Endothelial cell (in vitro differentiated cells): ENCODE measurements at regions not wholly inside any gene's neighbourhood (a gene's known extent, or its start where the extent isn't known, plus 50 kb on each side); places are given as distances from the start of the nearest gene placed in this dataset.

Experiments
- DNase-seq: peaks from one replicate; pipeline ENCODE4 v3.0.0; 2021; ENCODE audit warnings: low spot score
- H3K27ac Mint-ChIP-seq: one replicate; pipeline ENCODE4 v1.8.0; 2021; ENCODE audit warnings: mixed read lengths, inconsistent platforms; ENCODE audit not compliant: unreplicated experiment
- H3K27me3 Mint-ChIP-seq: one replicate; pipeline ENCODE4 v1.8.0; 2021; ENCODE audit warnings: mild to moderate bottlenecking, moderate library complexity, mixed read lengths, inconsistent platforms; ENCODE audit not compliant: unreplicated experiment
- H3K36me3 Mint-ChIP-seq: one replicate; pipeline ENCODE4 v1.8.0; 2021; ENCODE audit warnings: mild to moderate bottlenecking, low read depth, mixed read lengths, inconsistent platforms; ENCODE audit not compliant: unreplicated experiment
- H3K4me1 Mint-ChIP-seq: one replicate; pipeline ENCODE4 v1.8.0; 2021; ENCODE audit warnings: mild to moderate bottlenecking, mixed read lengths, inconsistent platforms; ENCODE audit not compliant: unreplicated experiment
- H3K4me3 Mint-ChIP-seq: one replicate; pipeline ENCODE4 v1.8.0; 2021; ENCODE audit warnings: mild to moderate bottlenecking, mixed read lengths, inconsistent platforms; ENCODE audit not compliant: unreplicated experiment
- H3K9me3 Mint-ChIP-seq: one replicate; pipeline ENCODE4 v1.8.0; 2021; ENCODE audit warnings: mixed read lengths, inconsistent platforms; ENCODE audit not compliant: unreplicated experiment
- TF ChIP-seq, protein P1 (sequence below): fragments of 200-600 bp; sonication (generic); IDR thresholded peaks from one replicate; pipeline ENCODE4 v1.5.0; 2021; ENCODE audit warnings: antibody characterized with exemption; ENCODE audit not compliant: unreplicated experiment

DNA sequence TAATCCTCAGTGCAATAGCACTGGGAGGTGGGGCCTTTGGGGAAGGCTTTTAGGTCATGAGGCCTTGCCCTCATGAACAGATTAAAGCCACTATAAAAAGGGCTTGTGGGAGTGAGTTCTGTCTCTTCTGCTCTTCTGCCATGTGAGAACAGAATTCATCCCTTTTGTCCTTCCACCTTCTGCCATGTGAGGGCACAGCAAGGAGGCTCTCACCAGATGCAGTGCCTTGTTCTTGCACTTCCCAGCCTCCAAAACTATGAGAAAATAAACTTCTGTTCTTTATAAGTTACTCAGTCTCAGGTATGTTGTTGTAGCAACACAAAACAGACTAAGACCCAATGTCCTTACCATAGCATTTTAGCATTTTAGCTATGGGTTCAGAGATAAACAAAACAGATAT lies 81.7 kb upstream of the CPLX2 start:
- no peak overlapping the region for H3K27ac Mint-ChIP-seq
- DNase-seq, result no peak
- H3K9me3 Mint-ChIP-seq, result no peaks in the 10 kb centered on the region
- no peak overlapping the region for H3K4me3 Mint-ChIP-seq
- TF ChIP-seq, protein P1, sequence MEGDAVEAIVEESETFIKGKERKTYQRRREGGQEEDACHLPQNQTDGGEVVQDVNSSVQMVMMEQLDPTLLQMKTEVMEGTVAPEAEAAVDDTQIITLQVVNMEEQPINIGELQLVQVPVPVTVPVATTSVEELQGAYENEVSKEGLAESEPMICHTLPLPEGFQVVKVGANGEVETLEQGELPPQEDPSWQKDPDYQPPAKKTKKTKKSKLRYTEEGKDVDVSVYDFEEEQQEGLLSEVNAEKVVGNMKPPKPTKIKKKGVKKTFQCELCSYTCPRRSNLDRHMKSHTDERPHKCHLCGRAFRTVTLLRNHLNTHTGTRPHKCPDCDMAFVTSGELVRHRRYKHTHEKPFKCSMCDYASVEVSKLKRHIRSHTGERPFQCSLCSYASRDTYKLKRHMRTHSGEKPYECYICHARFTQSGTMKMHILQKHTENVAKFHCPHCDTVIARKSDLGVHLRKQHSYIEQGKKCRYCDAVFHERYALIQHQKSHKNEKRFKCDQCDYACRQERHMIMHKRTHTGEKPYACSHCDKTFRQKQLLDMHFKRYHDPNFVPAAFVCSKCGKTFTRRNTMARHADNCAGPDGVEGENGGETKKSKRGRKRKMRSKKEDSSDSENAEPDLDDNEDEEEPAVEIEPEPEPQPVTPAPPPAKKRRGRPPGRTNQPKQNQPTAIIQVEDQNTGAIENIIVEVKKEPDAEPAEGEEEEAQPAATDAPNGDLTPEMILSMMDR, result no peak
- H3K36me3 Mint-ChIP-seq, result no peaks in the 10 kb centered on the region
- no peaks in the 10 kb centered on the region for H3K4me1 Mint-ChIP-seq
- no peaks in the 10 kb centered on the region for H3K27me3 Mint-ChIP-seq

DNA sequence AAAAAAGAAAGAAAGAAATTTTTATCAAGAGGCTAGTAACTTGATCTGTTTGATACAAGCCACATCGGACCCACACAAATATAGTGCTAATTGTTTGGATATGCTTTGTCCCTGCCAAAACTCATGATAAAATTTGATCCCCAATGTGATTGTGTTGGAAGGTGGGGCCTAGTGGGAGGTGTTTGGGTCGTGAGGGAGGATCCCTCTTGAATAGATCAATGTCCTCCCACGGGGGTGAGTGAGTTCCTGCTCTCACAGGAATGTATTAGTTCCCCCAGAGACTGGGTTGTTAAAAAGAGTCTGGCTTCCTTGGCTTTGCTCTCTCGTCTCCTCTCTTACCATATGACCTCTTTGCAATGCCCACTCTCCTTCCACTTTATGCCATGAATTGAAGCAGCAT lies 80.6 kb upstream of the CPLX2 start:
- no peak for DNase-seq
- no peak overlapping the region for H3K4me3 Mint-ChIP-seq
- H3K27me3 Mint-ChIP-seq, result peaks cover 1% of the 10 kb centered on the region
- no peak overlapping the region for H3K27ac Mint-ChIP-seq
- TF ChIP-seq, protein P1, result no peak
- no peaks in the 10 kb centered on the region for H3K9me3 Mint-ChIP-seq
- H3K36me3 Mint-ChIP-seq, result no peaks in the 10 kb centered on the region
- H3K4me1 Mint-ChIP-seq, result no peaks in the 10 kb centered on the region

DNA sequence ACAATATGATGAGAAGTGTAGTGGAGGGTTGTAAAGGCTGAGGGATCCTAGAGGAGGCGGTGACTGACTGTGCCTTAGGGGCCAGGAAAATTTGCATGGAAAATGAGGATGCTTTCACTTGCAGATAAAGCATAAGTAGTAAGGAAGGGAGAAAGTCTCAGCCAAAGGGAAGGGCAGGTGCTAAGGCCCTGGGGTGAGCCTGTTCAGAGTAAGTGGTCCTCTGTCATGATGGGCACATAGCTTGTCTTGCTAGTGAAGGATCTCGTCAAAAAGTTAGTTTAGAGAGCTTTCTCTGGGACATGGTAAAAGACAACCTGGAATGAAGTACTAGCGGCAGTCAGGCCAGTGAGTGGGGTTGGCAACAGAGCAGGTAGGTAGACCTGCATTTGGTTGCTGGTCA lies 75.4 kb upstream of the CPLX2 start:
- H3K4me3 Mint-ChIP-seq, result peak overlapping the region; percentile 63
- TF ChIP-seq, protein P1, result no peak
- peaks cover 8% of the 10 kb centered on the region for H3K4me1 Mint-ChIP-seq
- H3K27me3 Mint-ChIP-seq, result peaks cover 7% of the 10 kb centered on the region
- no peak for DNase-seq
- H3K36me3 Mint-ChIP-seq, result no peaks in the 10 kb centered on the region
- H3K27ac Mint-ChIP-seq, result no peak overlapping the region
- no peaks in the 10 kb centered on the region for H3K9me3 Mint-ChIP-seq

DNA sequence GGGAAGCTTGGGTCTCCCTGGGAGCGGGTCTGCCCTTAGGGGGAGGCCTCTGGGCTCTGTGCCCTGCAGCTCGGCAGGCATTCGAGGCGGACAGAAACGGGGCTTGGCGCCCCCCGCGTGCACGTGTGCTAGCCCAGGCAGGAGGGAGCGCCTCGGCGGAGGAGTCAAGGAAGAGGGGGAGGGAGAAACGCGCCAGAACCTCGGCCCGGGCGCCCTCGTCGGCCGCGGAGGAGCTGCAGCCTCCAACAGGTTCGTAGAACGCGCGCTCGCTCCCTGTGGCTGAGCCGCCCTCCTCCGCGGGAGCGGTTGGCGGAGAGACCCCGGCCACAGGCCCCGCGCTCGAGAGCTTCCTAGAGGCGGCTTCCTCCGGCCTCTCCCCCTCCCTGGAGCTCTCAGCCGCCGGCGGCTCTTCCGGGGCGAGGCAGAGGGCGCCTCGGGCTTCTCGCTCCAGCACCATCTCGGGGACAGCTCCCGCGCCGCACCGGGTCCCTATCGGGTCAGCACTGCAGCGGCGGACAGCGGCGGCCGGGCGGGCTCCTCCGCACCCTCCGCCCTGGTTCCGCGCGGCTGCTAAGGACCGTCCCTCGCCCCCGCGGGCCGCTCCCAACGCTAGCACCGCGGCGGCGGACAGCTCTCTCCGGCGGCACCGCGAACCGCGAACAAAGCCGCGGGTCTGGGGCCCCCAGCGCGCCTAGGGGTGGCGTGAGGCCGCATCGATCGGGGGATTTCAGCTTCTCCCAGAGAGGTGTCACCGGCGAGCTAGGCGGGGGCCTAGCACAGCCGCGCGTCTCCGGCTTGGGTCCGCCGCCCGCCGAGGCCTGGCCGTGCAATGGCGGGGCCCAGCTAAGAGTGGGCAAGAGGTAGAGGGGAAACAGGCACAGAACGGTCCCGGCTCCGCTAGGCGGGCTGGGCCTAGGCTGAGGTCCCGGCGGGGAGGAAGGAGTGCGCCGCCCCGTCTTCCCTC lies 74.6 kb upstream of the CPLX2 start:
- TF ChIP-seq, protein P1, result no peak
- no peaks in the 10 kb centered on the region for H3K9me3 Mint-ChIP-seq
- peak overlapping the region; percentile 81 for H3K4me3 Mint-ChIP-seq
- peaks cover 8% of the 10 kb centered on the region for H3K27me3 Mint-ChIP-seq
- H3K4me1 Mint-ChIP-seq, result peaks cover 8% of the 10 kb centered on the region
- peak; percentile 92 for DNase-seq
- H3K36me3 Mint-ChIP-seq, result no peaks in the 10 kb centered on the region
- no peak overlapping the region for H3K27ac Mint-ChIP-seq

DNA sequence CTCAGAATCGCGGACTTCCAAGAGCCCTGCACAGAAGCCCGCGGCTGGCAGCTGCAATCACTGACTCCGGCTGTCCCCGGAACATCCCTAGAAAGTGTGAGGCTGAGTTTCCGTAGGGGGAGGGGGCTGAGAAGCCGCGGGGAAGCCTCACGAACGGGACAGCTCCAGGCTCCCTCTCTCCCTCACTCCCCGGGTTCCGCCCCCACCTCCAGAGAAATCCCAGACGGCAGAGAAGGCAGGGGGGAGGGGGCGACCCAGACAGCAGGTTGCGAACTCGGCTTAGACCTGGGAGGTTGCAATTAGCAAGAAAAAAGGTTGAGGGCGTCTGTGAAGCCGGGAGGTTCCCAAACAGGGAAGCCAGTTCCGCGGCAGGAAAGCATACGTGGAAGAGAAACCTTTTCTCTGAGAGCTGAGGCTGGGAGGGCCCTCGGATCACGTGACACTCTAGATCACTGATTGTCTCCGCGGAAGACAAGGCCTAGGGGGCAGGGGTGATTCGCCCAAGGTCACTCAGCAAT lies 73.8 kb upstream of the CPLX2 start:
- TF ChIP-seq, protein P1, result no peak
- peak; percentile 39 for DNase-seq
- Mint-ChIP-seq H3K4me1 (peaks cover 8% of the 10 kb centered on the region), H3K9me3 (no peaks in the 10 kb centered on the region), H3K27me3 (peaks cover 8% of the 10 kb centered on the region), H3K36me3 (no peaks in the 10 kb centered on the region), H3K27ac (no peak overlapping the region), H3K4me3 (peak overlapping the region; percentile 81)
